ENCODE measurements at regions not wholly inside any gene's neighbourhood (a gene's known extent, or its start where the extent isn't known, plus 50 kb on each side); places are given as distances from the start of the nearest gene placed in this dataset.
"Not testable (repeated sequence)": the region's sequence is repeated elsewhere in the genome, so short reads cannot be mapped to it uniquely, and the experiment has no call there.

- Histone ChIP-seq H3K27me3 (ENCODE audit: insufficient read depth, low read depth, severe bottlenecking) (no peaks in the 10 kb centered on the region), H3K4me3 (ENCODE audit: low read depth, low read length) (no peak overlapping the region), H3K27ac (no peak overlapping the region), H3K36me3 (no peaks in the 10 kb centered on the region), H3K9me3 (ENCODE audit: severe bottlenecking) (no peaks in the 10 kb centered on the region)
- no peak for DNase-seq
- TF ChIP-seq CTCF (IDR thresholded peaks at IDR 0.05; ENCODE audit: low read depth, low read length), result no peak
Measured at GRCh38 chr10:55813451-55814170, 547.4 kb downstream of the ZWINT start.

GRCh38 chr10:55803055-55803454 lies 558.0 kb downstream of the ZWINT start:
- Histone ChIP-seq H3K4me3 (ENCODE audit: low read depth, low read length) (no peak overlapping the region), H3K36me3 (no peaks in the 10 kb centered on the region), H3K27ac (no peak overlapping the region), H3K9me3 (ENCODE audit: severe bottlenecking) (no peaks in the 10 kb centered on the region), H3K27me3 (ENCODE audit: insufficient read depth, low read depth, severe bottlenecking) (no peaks in the 10 kb centered on the region)
- no peak for TF ChIP-seq CTCF (IDR thresholded peaks at IDR 0.05; ENCODE audit: low read depth, low read length)
- no peak for DNase-seq

- no peaks in the 10 kb centered on the region for H3K27me3 ChIP-seq (ENCODE audit: insufficient read depth, low read depth, severe bottlenecking)
- no peak for DNase-seq
- no peak for TF ChIP-seq CTCF (IDR thresholded peaks at IDR 0.05; ENCODE audit: low read depth, low read length)
- no peak overlapping the region for H3K27ac ChIP-seq
- no peak overlapping the region for H3K4me3 ChIP-seq (ENCODE audit: low read depth, low read length)
- no peaks in the 10 kb centered on the region for H3K36me3 ChIP-seq
- no peaks in the 10 kb centered on the region for H3K9me3 ChIP-seq (ENCODE audit: severe bottlenecking)
Measured at GRCh38 chr10:55801353-55801661, 559.8 kb downstream of the ZWINT start.

GRCh38 chr10:55800602-55801352 lies 560.3 kb downstream of the ZWINT start:
- no peak for TF ChIP-seq CTCF (IDR thresholded peaks at IDR 0.05; ENCODE audit: low read depth, low read length)
- no peak for DNase-seq
- no peaks in the 10 kb centered on the region for H3K9me3 ChIP-seq (ENCODE audit: severe bottlenecking)
- no peaks in the 10 kb centered on the region for H3K27me3 ChIP-seq (ENCODE audit: insufficient read depth, low read depth, severe bottlenecking)
- no peaks in the 10 kb centered on the region for H3K36me3 ChIP-seq
- H3K4me3 ChIP-seq (ENCODE audit: low read depth, low read length), result no peak overlapping the region
- no peak overlapping the region for H3K27ac ChIP-seq

GRCh38 chr10:55793024-55793423 lies 568.0 kb downstream of the ZWINT start:
- no peak for DNase-seq
- Histone ChIP-seq H3K4me3 (ENCODE audit: low read depth, low read length) (no peak overlapping the region), H3K27me3 (ENCODE audit: insufficient read depth, low read depth, severe bottlenecking) (no peaks in the 10 kb centered on the region), H3K36me3 (no peaks in the 10 kb centered on the region), H3K9me3 (ENCODE audit: severe bottlenecking) (peaks cover 4% of the 10 kb centered on the region), H3K27ac (no peak overlapping the region)
- no peak for TF ChIP-seq CTCF (IDR thresholded peaks at IDR 0.05; ENCODE audit: low read depth, low read length)

- H3K36me3 ChIP-seq; H3K9me3 ChIP-seq (ENCODE audit: severe bottlenecking); H3K27ac ChIP-seq; H3K4me3 ChIP-seq (ENCODE audit: low read depth, low read length); H3K27me3 ChIP-seq (ENCODE audit: insufficient read depth, low read depth, severe bottlenecking); DNase-seq: not testable (repeated sequence)
Measured at GRCh38 chr10:55790276-55790675, 570.8 kb downstream of the ZWINT start.
